GM18861 (cell line): ENCODE measurements at regions not wholly inside any gene's neighbourhood (a gene's known extent, or its start where the extent isn't known, plus 50 kb on each side); places are given as distances from the start of the nearest gene placed in this dataset.
"Not testable (repeated sequence)": the region's sequence is repeated elsewhere in the genome, so short reads cannot be mapped to it uniquely, and the experiment has no call there.

Experiments
- ATAC-seq: cut with Tn5 transposase; IDR thresholded peaks from one replicate; pipeline ENCODE4 v1.9.1; 2021; ENCODE audit not compliant: unreplicated experiment

DNA sequence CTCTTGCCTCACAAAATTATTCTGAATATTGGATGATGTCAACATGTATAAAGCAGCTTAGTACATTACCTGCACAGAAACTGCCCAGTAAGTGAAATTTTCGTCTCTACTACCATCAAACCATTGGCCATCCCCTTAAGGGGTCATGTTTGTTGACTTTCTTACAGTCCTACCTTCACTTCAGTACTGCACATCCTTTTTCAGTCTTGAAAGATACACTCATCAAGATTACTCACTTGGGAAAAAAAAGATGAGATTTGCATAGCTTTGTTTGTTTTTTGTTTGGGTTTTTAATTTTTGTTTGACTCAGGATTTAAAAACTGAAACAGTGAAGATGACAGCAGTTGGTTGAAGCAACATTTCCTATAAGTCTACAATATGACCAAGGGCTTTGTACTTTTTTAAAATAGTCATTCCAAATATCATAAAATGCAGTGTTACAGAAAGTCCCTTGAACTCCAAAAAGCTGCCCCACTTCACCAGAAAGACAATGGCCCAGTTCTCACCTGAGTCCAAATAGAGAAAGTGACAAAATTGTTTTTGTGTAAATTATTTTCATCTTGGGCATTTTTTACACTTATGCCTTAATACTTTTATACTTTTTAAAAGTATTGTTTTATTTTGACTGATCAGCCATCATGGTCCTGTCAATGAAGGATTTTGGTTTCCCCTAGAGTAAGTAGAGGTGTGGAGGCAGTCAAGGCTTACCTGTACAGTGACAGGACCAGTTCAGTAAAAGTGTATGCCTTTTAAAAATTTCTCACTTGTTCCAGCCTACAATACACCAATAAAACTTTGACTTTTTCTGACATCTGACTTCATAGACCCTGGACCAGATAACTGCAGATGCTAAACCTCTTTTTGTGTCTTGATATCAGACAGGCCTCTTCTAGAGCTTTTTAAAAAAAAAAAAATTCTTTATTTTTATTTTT, 59.7 kb upstream of the EDA2R start:
- no peak for ATAC-seq

DNA sequence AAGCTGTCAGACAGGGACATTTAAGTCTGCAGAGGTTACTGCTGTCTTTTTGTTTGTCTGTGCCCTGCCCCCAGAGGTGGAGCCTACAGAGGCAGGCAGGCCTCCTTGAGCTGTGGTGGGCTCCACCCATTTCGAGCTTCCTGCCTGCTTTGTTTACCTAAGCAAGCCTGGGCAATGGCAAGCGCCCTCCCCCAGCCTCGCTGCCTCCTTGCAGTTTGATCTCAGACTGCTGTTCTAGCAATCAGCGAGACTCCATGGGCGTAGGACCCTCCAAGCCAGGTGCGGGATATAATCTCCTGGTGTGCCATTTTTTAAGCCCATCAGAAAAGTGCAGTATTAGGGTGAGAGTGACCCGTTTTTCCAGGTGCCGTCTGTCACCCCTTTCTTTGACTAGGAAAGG, 53.6 kb upstream of the EDA2R start:
- not testable (repeated sequence) for ATAC-seq
